SU-DHL-6 (cell line): ENCODE measurements at regions not wholly inside any gene's neighbourhood (a gene's known extent, or its start where the extent isn't known, plus 50 kb on each side); places are given as distances from the start of the nearest gene placed in this dataset.
A peak's percentile ranks its signal among the peaks of the same experiment; 100 is the strongest.
"Not testable (repeated sequence)": the region's sequence is repeated elsewhere in the genome, so short reads cannot be mapped to it uniquely, and the experiment has no call there.

Source experiments
- H2AFZ ChIP-seq: fragments of 200-600 bp; sonication (generic); 2 replicates; pipeline ENCODE4 v1.6.1; 2014; ENCODE audit warnings: low read depth, mild to moderate bottlenecking, moderate library complexity, mixed read lengths, antibody characterized with exemption, low read length; ENCODE audit not compliant: severe bottlenecking
- H3F3A ChIP-seq: fragments of 200-600 bp; shearing (Covaris generic); 2 replicates; pipeline ENCODE4 v1.6.0; 2016; ENCODE audit warnings: antibody characterized with exemption, mild to moderate bottlenecking; ENCODE audit not compliant: insufficient read depth
- H3K27ac ChIP-seq: fragments of 200-600 bp; sonication (generic); 2 replicates; pipeline ENCODE4 v1.5.1; 2016; ENCODE audit warnings: low read depth, mild to moderate bottlenecking, low read length, moderate library complexity, mixed read lengths
- H3K27me3 ChIP-seq: fragments of 200-600 bp; sonication (generic), shearing (Covaris generic); 2 replicates; pipeline ENCODE4 v1.6.0; 2014; ENCODE audit warnings: mild to moderate bottlenecking, low read length
- H3K36me3 ChIP-seq: fragments of 200-600 bp; sonication (generic); 2 replicates; pipeline ENCODE4 v1.6.1; 2014; ENCODE audit warnings: mild to moderate bottlenecking, low read length, mixed read lengths
- H3K4me2 ChIP-seq: fragments of 300-600, 200-600 bp; shearing (Covaris generic), sonication (generic); 2 replicates; pipeline ENCODE4 v1.6.0; 2014; ENCODE audit warnings: low read length, low read depth, mild to moderate bottlenecking; ENCODE audit not compliant: poor library complexity, severe bottlenecking
- H3K4me3 ChIP-seq: fragments of 200-600 bp; sonication (generic); 2 replicates; pipeline ENCODE4 v1.5.1; 2014; ENCODE audit warnings: antibody characterized with exemption, low read length, mild to moderate bottlenecking, mixed read lengths; ENCODE audit not compliant: insufficient read depth, poor library complexity, severe bottlenecking
- H3K79me2 ChIP-seq: fragments of 200-600 bp; sonication (generic); 2 replicates; pipeline ENCODE4 v1.6.1; 2014; ENCODE audit warnings: mild to moderate bottlenecking, low read length, moderate library complexity; ENCODE audit not compliant: insufficient read depth
- H3K9ac ChIP-seq: fragments of 200-600 bp; sonication (generic); 2 replicates; pipeline ENCODE4 v1.7.0; 2014; ENCODE audit warnings: mild to moderate bottlenecking, low read length
- H3K9me2 ChIP-seq: fragments of 200-600 bp; sonication (generic); replicated peaks from 2 replicates; pipeline ENCODE4 v1.6.1; 2014; ENCODE audit warnings: low read length; ENCODE audit not compliant: insufficient read depth
- H3K9me3 ChIP-seq: fragments of 200-600 bp; sonication (generic); 2 replicates; pipeline ENCODE4 v1.6.1; 2014; ENCODE audit warnings: low read length, mixed read lengths; ENCODE audit not compliant: insufficient read depth
- H4K20me1 ChIP-seq: fragments of 200-600 bp; sonication (generic); 2 replicates; pipeline ENCODE4 v1.6.1; 2014; ENCODE audit warnings: low read depth, mild to moderate bottlenecking, antibody characterized with exemption, low read length, moderate library complexity, mixed read lengths
- EZH2phosphoT487 ChIP-seq: fragments of 200-600 bp; sonication (generic), shearing (Covaris generic); conservative IDR thresholded peaks from 2 replicates; pipeline ENCODE4 v1.6.1; 2018; ENCODE audit warnings: mild to moderate bottlenecking, antibody characterized with exemption, low read length, moderate library complexity, mixed read lengths
- TF ChIP-seq, protein P1 (sequence below): fragments of 200-600 bp; sonication (generic); IDR thresholded peaks from one replicate; pipeline ENCODE4 v1.5.1; 2017; ENCODE audit warnings: antibody characterized with exemption, mild to moderate bottlenecking, low read length, moderate library complexity; ENCODE audit not compliant: insufficient read depth, poor library complexity, severe bottlenecking

DNA sequence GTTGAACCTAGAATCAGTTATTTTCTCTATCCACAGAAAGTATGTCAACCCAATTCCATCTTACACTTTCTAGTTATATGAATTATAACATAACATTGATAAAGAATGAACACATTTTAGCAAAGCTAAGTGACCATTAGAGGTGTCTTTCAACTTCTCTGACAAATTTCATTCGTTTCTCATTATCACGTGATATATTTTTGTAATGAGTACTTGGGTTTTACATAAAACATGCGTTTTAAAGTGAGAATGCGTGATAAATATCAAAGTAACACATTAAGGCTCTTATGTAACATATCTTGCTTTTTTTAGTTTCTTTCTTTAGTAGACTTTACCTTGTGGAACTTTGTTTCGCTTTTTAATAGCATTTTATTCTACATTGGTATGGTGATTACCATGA, 1715.1 kb upstream of the IGFBP7 start:
- Histone ChIP-seq H3K9me2 (no peaks in the 10 kb centered on the region), H3K79me2 (no peaks in the 10 kb centered on the region), H3K36me3 (no peaks in the 10 kb centered on the region), H3K9ac (no peak overlapping the region), H4K20me1 (no peaks in the 10 kb centered on the region), H3K4me3 (no peak overlapping the region), H3K27me3 (no peaks in the 10 kb centered on the region), H3K27ac (no peak overlapping the region), H2AFZ (peak overlapping the region; percentile 16), H3K4me2 (no peak overlapping the region), H3K9me3 (no peaks in the 10 kb centered on the region), H3F3A (no peaks in the 10 kb centered on the region)
- TF ChIP-seq EZH2phosphoT487, result no peak
- TF ChIP-seq, protein P1, sequence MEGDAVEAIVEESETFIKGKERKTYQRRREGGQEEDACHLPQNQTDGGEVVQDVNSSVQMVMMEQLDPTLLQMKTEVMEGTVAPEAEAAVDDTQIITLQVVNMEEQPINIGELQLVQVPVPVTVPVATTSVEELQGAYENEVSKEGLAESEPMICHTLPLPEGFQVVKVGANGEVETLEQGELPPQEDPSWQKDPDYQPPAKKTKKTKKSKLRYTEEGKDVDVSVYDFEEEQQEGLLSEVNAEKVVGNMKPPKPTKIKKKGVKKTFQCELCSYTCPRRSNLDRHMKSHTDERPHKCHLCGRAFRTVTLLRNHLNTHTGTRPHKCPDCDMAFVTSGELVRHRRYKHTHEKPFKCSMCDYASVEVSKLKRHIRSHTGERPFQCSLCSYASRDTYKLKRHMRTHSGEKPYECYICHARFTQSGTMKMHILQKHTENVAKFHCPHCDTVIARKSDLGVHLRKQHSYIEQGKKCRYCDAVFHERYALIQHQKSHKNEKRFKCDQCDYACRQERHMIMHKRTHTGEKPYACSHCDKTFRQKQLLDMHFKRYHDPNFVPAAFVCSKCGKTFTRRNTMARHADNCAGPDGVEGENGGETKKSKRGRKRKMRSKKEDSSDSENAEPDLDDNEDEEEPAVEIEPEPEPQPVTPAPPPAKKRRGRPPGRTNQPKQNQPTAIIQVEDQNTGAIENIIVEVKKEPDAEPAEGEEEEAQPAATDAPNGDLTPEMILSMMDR, result no peak

DNA sequence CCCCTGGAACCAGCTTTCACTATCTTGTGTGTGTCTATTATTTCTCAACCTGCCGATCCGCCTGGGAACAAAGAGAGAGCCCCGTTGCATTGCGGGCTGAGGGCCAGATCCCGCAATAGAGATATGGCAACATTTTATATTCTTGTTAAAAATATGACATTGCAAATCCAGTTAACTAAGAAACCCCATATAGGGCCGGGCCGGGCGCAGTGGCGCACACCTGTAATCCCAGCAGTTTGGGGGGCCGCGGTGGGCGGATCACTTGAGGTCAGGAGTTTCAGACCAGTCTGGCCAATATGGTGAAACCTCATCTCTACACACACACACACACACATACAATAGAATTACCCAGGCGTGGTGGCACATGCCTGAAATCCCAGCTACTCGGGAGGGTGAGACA, 1708.4 kb upstream of the IGFBP7 start:
- H3K9me2 ChIP-seq, H3K27ac ChIP-seq, H3K79me2 ChIP-seq, H4K20me1 ChIP-seq, H3K27me3 ChIP-seq, H3K9ac ChIP-seq, H3K9me3 ChIP-seq, H3F3A ChIP-seq, H3K36me3 ChIP-seq, H3K4me2 ChIP-seq, H2AFZ ChIP-seq, H3K4me3 ChIP-seq: not testable (repeated sequence)

DNA sequence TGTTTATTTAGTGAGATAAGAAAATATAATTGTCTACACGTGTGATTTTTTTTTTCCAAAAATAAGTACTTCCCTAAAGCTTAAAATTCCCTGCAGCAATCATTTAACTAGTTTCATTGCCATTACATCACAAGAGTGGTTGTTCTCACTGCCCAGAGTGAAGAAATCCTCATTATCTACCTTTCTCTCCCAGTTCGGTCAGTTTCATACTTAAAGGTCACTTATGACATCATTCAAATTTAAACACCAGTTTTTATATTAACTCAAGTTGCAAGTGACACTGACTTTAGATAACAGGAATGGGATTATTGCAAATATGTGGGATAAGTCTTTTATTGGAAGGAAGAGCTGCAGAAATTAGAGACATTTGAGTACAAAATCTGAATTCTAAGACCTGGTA, 1699.8 kb upstream of the IGFBP7 start:
- no peak overlapping the region for H3K27ac ChIP-seq
- no peaks in the 10 kb centered on the region for H4K20me1 ChIP-seq
- TF ChIP-seq, protein P1, result no peak
- no peak for TF ChIP-seq EZH2phosphoT487
- no peaks in the 10 kb centered on the region for H3K36me3 ChIP-seq
- no peaks in the 10 kb centered on the region for H3K9me3 ChIP-seq
- H3F3A ChIP-seq, result no peaks in the 10 kb centered on the region
- no peaks in the 10 kb centered on the region for H3K79me2 ChIP-seq
- H3K27me3 ChIP-seq, result no peaks in the 10 kb centered on the region
- no peak overlapping the region for H3K9ac ChIP-seq
- H3K9me2 ChIP-seq, result no peaks in the 10 kb centered on the region
- no peak overlapping the region for H3K4me2 ChIP-seq
- no peak overlapping the region for H3K4me3 ChIP-seq
- H2AFZ ChIP-seq, result no peak overlapping the region

DNA sequence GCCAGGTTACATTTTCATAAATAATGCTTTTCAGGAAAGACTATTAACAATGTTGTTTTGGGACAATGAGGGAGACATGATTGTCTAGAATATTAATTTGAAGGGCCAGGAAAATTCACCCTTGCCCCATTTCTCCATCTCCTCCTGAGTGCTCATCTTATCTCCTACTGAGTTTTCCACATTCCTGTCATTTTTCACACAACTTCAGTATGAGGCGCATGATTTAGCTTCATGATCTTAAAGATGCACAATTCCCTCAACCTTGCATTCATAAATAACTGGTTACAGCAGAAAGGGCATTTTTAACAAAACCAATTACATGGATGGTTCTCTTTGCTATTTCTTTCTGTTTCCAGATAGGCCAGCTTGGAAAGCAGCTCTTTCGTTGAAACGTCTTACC, 1699.2 kb upstream of the IGFBP7 start:
- Histone ChIP-seq H3K9ac (no peak overlapping the region), H3K9me3 (no peaks in the 10 kb centered on the region), H3K27ac (no peak overlapping the region), H3K36me3 (no peaks in the 10 kb centered on the region), H4K20me1 (no peaks in the 10 kb centered on the region), H2AFZ (no peak overlapping the region), H3K27me3 (no peaks in the 10 kb centered on the region), H3F3A (no peaks in the 10 kb centered on the region), H3K79me2 (no peaks in the 10 kb centered on the region), H3K4me3 (no peak overlapping the region), H3K4me2 (no peak overlapping the region), H3K9me2 (no peaks in the 10 kb centered on the region)
- TF ChIP-seq EZH2phosphoT487, result no peak
- TF ChIP-seq, protein P1, result no peak
